ENCODE measurements at regions not wholly inside any gene's neighbourhood (a gene's known extent, or its start where the extent isn't known, plus 50 kb on each side); places are given as distances from the start of the nearest gene placed in this dataset.

DNA sequence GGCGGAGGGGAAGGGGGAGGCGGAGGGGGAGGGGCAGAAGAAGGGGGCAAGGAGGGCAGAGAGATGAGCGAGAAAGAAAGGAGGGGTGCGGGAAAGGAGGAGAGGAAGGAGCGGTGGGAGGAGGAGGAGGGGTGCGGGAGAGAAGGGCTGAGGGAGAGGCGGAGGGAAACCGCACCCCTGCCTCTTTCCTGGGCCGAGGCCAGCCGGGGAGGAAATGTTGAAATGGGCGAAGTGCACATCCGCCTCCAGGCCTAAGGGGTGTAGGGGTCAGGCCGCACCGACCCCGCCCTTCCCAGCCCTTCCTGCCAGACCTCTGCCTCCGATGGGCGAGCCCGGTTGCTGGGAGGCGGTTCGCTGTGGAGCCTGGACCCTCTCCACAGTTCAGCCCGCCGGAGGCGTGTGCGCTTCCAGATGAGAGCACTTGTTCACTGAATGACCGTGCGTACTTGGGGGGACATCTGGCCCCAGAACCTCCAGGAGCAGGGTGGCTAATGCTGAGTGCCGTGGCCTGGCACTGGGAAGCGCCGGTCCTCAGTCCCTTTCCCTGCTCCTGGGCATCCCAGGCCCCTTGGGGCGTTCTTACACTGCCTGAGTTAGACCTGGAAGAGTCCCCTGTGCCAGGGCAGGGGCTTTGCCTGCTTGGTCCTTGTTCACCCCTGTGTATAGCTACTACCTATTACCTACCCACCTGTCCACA is 110.3 kb upstream of the KLF13 start:
- H3K27ac ChIP-seq = peak overlapping the region; percentile 93 to 98 (median 96)
- ATAC-seq = peak; percentile 87
- 4 to 6% methylated on average over 9 to 11 of the region's 30 CpGs for WGBS, 2 donors (ENCODE audit: low coverage in 1 of 2)

DNA sequence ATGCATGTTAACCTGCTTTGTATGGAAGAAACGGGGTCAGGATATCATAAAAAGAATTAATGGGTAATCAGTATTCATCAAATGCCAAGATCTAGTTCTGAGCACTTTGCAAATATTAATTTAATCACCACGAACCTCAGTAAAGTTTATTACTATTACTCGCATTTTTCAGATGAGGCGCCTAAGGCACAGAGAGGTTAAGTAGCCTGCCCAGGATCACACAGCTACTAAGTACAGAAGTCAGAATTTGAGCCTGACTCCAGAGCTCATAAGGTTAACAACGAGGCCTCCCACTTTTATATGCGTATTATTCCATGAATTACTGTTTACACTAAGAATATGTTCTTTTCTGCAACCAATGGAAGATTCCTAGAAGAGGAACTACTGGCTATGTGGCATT is 109.6 kb upstream of the KLF13 start:
- Histone ChIP-seq H3K27me3 (no peaks in the 10 kb centered on the region), H3K27ac (peak overlapping the region; percentile 93 to 98 (median 96)), H3K36me3 (no peaks in the 10 kb centered on the region), H3K4me1 (peaks cover 2 to 46% (median 21%) of the 10 kb centered on the region in 3 donors), H3K4me3 (no peak overlapping the region), H3K9me3 (no peaks in the 10 kb centered on the region)
- no peak for ATAC-seq
- WGBS, 2 donors (ENCODE audit: low coverage in 1 of 2) = 79 to 81% methylated on average over 6 of the region's 6 CpGs
- TF ChIP-seq, protein P1, sequence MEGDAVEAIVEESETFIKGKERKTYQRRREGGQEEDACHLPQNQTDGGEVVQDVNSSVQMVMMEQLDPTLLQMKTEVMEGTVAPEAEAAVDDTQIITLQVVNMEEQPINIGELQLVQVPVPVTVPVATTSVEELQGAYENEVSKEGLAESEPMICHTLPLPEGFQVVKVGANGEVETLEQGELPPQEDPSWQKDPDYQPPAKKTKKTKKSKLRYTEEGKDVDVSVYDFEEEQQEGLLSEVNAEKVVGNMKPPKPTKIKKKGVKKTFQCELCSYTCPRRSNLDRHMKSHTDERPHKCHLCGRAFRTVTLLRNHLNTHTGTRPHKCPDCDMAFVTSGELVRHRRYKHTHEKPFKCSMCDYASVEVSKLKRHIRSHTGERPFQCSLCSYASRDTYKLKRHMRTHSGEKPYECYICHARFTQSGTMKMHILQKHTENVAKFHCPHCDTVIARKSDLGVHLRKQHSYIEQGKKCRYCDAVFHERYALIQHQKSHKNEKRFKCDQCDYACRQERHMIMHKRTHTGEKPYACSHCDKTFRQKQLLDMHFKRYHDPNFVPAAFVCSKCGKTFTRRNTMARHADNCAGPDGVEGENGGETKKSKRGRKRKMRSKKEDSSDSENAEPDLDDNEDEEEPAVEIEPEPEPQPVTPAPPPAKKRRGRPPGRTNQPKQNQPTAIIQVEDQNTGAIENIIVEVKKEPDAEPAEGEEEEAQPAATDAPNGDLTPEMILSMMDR (IDR thresholded peaks at IDR 0.05) = no peak
- TF ChIP-seq POLR2A (IDR thresholded peaks at IDR 0.05) (no peak), POLR2AphosphoS5 (IDR thresholded peaks at IDR 0.05) (no peak), EP300 (IDR thresholded peaks at IDR 0.05) (no peak)

More for the DNA sequence above, 110.3 kb upstream of the KLF13 start:
- Histone ChIP-seq H3K4me3 (peak overlapping the region; percentile 76 to 77), H3K36me3 (no peaks in the 10 kb centered on the region), H3K4me1 (peaks cover 2 to 46% (median 23%) of the 10 kb centered on the region in 3 donors), H3K9me3 (peaks cover 0 to 2% (median 0%) of the 10 kb centered on the region in 3 donors), H3K27me3 (no peaks in the 10 kb centered on the region)
- no peak for TF ChIP-seq EP300 (IDR thresholded peaks at IDR 0.05)
- peak in 1 of 2 donors; percentile 9 for TF ChIP-seq POLR2A (IDR thresholded peaks at IDR 0.05)
- peak; percentile 80 for TF ChIP-seq POLR2AphosphoS5 (IDR thresholded peaks at IDR 0.05)
- TF ChIP-seq, protein P1 (IDR thresholded peaks at IDR 0.05) = peak in 1 of 4 experiments; percentile 36

DNA sequence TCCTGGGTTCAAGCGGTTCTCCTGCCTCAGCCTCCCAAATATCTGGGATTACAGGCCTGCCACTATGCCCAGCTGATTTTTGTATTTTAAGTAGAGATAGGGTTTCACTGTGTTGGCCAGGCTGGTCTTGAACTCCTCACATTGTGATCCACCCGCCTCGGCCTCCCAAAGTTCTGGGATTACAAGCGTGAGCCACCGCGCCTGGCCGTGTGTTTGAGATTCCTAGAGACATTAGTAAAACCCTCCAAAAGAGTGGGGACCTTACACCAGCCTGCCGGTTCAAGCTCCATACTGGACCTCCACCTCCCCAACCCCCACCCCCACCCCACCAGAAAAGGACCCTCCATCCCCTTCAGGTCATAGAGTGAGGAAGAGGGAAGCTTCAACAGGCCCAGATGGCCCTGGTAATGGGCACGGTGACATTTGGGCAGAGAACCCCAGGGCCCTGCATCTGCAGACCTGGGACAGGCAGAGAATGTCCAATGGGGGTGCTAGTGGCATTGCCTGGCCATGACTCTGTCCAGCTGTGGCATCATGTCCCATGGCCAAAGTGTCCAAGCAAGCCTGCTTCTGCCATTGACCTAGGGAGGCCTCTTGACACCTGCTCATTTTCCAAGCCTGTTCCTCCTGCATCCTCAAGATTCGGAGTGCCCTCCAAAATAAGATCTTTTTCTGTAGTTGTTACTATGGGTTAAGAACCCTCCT is 108.9 kb upstream of the KLF13 start:
- no peaks in the 10 kb centered on the region for H3K27me3 ChIP-seq
- H3K27ac ChIP-seq = peak overlapping the region in 2 of 4 donors; percentile 5 to 97
- no peaks in the 10 kb centered on the region for H3K36me3 ChIP-seq
- no peak for ATAC-seq
- no peak overlapping the region for H3K4me3 ChIP-seq
- peaks cover 2 to 44% (median 16%) of the 10 kb centered on the region in 3 donors for H3K4me1 ChIP-seq
- TF ChIP-seq, protein P1 (IDR thresholded peaks at IDR 0.05) = no peak
- TF ChIP-seq EP300 (IDR thresholded peaks at IDR 0.05) (no peak), POLR2AphosphoS5 (IDR thresholded peaks at IDR 0.05) (no peak), POLR2A (IDR thresholded peaks at IDR 0.05) (no peak)
- no peaks in the 10 kb centered on the region for H3K9me3 ChIP-seq
- 98 to 100% methylated on average over 2 to 8 of the region's 10 CpGs for WGBS, 2 donors (ENCODE audit: low coverage in 1 of 2)

DNA sequence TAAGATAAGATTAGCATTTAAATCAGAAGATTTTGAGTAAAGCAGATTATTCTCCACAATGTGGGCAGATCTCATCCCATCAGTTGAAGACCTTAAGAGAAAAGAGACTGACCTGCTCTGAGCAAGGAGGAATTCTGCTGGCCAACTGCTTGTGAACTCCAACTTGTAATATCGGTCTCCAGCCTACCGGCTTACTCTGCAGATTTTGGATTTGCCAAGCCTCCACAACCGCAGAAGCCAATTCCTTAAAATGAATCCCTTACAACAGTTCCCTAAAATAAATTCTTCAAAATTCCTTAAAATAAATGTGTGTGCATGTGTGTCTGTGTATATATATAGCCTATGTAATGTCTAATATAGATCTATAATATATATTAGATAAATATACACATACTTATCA is 107.4 kb upstream of the KLF13 start:
- Histone ChIP-seq H3K4me3 (no peak overlapping the region), H3K27ac (no peak overlapping the region), H3K27me3 (no peaks in the 10 kb centered on the region), H3K36me3 (no peaks in the 10 kb centered on the region), H3K4me1 (peaks cover 2 to 51% (median 18%) of the 10 kb centered on the region in 3 donors), H3K9me3 (no peaks in the 10 kb centered on the region)
- no peak for TF ChIP-seq EP300 (IDR thresholded peaks at IDR 0.05)
- TF ChIP-seq, protein P1 (IDR thresholded peaks at IDR 0.05) = no peak
- no peak for TF ChIP-seq POLR2AphosphoS5 (IDR thresholded peaks at IDR 0.05)
- TF ChIP-seq POLR2A (IDR thresholded peaks at IDR 0.05) = no peak
- WGBS, 2 donors (ENCODE audit: low coverage in 1 of 2) = 0 to 31% methylated on average over 1 to 3 of the region's 3 CpGs
- no peak for ATAC-seq
